H1 (cell line): ENCODE measurements at regions not wholly inside any gene's neighbourhood (a gene's known extent, or its start where the extent isn't known, plus 50 kb on each side); places are given as distances from the start of the nearest gene placed in this dataset.

Experiments used
- BRCA1 ChIP-seq: IDR thresholded peaks from 2 replicates; pipeline ENCODE4 v1.6.1; 2012; ENCODE audit warnings: low read depth, low read length, improper control_type of control experiment
- CHD7 ChIP-seq: fragments of 300-600 bp; sonication (generic); IDR thresholded peaks from 2 replicates; pipeline ENCODE4 v1.7.1; 2012; ENCODE audit warnings: low read length, moderate library complexity, mild to moderate bottlenecking, inconsistent platforms; ENCODE audit not compliant: insufficient replicate concordance
- POLR2AphosphoS5 ChIP-seq: IDR thresholded peaks from 2 replicates; pipeline ENCODE4 v1.6.1; 2011; ENCODE audit warnings: low read depth, low read length

- TF ChIP-seq CHD7 = no peak
- TF ChIP-seq BRCA1 = no peak
- no peak for TF ChIP-seq POLR2AphosphoS5
- TF ChIP-seq, all 59 proteins: peak for 0
Measured at GRCh38 chr7:15874774-15875173, 188.3 kb upstream of the MEOX2 start (continued).
